Activated CD4-positive, alpha-beta T cell treated with anti-CD3 and anti-CD28 coated beads, Interleukin-2, amount 50 U/mL, for 16 hours (primary cell): ENCODE measurements at regions not wholly inside any gene's neighbourhood (a gene's known extent, or its start where the extent isn't known, plus 50 kb on each side); places are given as distances from the start of the nearest gene placed in this dataset.
"Not testable (repeated sequence)": the region's sequence is repeated elsewhere in the genome, so short reads cannot be mapped to it uniquely, and the experiment has no call there.

Experiments used
- DNase-seq: peaks from one replicate; pipeline ENCODE4 v3.0.0-alpha.2; 2020

- DNase-seq = no peak
Observed at GRCh38 chr10:11691319-11691755, 50.8 kb upstream of the ECHDC3 start.

DNA sequence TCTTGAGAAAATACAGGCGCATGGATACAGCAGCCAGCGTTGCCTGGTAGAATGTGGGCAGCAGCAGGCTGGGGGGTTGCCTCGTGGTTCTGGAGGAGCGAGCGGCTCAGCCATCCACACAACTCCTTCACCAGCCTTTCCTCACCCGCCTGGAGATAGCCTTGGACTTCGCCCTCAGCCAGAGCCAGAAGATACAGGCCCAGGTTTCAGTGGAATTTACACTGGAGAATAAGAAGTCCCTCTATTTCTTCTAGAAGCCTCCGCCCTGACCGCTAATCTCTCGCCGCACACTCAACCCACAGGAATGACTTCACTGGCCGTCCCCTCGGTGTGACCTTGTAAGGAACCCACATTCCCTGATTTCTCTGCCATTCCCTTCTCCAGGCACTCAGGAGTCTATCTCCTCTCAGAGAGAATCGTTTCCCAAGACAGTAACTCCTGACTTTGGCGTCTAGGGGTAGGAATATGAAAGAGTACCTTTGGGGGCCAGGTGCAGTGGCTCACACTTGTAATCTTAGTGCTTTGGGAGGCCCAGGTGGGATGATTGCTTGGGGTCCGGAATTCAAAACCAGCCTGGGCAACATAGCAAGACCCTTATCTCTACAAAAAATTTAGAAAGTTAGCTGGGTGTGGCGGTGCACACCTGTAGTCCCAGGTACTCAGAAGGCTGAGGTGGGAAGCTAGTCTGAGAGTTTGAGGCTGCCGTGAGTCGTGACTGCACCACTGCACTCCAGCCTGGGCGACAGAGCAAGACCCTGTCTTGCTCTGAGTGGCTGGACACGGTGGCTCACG, 52.0 kb upstream of the ECHDC3 start:
- no peak for DNase-seq

DNA sequence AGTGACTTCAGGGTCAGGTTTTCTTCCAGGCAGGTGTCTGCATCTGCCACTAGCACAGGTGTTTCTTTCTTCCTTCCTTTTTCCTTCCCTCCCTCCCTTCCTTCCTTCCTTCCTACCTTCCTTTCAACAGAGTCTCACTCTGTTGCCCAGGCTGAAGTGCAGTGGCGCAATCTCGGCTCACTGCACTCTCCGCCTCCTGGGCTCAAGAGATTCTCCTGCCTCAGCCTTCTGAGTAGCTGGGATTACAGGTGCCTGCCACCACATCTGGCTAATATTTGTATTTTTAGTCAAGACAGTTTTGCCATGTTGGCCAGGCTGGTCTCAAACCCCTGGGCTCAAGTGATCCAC, 53.8 kb upstream of the ECHDC3 start:
- not testable (repeated sequence) for DNase-seq

- DNase-seq = no peak
Observed at GRCh38 chr10:11687779-11688447, 54.3 kb upstream of the ECHDC3 start.

GRCh38 chr10:11687357-11687771, 54.8 kb upstream of the ECHDC3 start:
- DNase-seq = no peak

- no peak for DNase-seq
Observed at GRCh38 chr10:11685787-11686218, 56.4 kb upstream of the ECHDC3 start.

GRCh38 chr10:11684717-11685645, 57.2 kb upstream of the ECHDC3 start:
- peak; percentile 58 for DNase-seq

DNA sequence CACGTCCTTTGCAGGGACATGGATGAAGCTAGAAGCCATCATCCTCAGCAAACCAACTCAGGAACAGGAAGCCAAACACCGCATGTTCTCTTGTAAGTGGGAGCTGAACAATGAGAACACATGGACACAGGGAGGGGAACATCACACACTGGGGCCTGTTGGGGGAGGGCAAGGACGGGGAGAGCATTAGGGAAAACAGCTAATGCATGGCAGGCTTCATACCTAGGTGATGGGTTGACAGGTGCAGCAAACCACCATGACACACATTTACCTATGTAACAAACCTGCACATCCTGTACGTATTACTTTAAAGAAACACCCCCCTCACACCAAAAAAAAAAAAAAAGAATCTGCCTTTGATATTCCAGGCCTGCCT, 57.9 kb upstream of the ECHDC3 start:
- not testable (repeated sequence) for DNase-seq

GRCh38 chr10:11683529-11684320, 58.5 kb upstream of the ECHDC3 start:
- DNase-seq = no peak

GRCh38 chr10:11682851-11683250, 59.3 kb upstream of the ECHDC3 start:
- DNase-seq = no peak

DNA sequence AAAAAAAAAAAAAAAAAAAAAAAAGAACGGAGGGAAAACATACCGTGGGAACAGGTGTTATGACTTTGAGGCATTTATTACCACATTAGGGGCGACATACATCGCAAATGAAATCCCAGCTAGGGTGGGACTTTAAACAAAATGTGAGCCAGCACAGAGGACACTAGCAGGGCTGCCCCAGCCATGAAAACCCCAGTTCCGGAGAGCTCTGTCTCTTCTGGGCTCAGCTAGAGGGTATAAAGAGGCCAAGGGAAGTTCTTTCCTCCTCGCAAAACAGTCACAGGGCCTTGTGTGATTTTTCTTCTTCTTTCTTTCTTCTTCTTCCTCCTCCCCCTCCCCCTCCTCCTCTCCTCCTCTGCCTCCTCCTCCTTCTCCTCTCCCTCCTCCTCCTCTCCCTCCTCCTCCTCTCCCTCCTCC, 59.9 kb upstream of the ECHDC3 start:
- no peak for DNase-seq

- DNase-seq = no peak
Observed at GRCh38 chr10:11680496-11680895, 61.7 kb upstream of the ECHDC3 start.

- no peak for DNase-seq
Observed at GRCh38 chr10:11679946-11680345, 62.2 kb upstream of the ECHDC3 start.

GRCh38 chr10:11678074-11678793, 63.9 kb upstream of the ECHDC3 start:
- DNase-seq = peak; percentile 58

- DNase-seq = no peak
Observed at GRCh38 chr10:11677480-11677879, 64.7 kb upstream of the ECHDC3 start.

DNA sequence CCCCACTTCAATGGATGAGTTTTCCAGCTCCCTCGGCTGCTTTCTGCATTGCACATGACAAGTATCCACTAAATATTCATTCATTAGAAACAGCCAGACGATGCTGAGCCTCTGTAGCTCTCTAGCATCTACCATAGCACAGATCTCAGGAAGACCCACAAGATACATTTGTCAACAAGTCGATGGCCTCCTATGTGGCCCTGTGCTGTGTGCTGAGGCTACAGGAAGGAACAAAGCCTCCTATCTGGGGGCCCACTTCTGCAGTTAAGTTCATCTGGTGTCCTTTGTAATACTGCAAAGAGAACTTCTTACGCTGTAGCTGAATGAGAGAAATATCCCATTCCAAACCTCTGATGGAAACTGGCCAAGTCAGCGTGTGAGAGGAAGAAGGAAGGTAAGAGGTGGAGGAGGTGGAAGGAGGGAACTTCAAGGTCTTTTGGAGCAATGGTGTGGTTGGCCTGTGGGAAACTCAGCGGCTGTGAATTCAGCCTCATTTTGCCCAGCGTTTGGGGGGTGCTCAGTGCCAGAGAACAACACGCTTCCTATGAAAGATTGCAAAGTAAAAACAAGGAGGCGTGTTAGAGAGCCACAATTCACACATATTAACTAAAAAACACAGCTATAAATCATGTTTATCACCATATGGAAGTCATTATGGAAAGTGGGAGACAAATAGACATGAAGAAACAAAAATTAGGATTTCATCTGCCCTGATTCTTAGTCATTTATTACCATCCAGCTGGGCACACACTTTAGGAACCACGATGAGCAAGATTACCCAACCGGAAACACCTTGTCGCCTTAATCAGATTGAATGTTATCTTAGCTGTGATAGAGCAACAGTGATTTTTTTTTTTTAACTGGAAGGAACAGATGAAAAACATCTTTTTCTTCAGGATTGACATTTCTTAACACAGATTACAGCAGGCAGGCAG, 62.2 kb upstream of the USP6NL start:
- DNase-seq = no peak

DNA sequence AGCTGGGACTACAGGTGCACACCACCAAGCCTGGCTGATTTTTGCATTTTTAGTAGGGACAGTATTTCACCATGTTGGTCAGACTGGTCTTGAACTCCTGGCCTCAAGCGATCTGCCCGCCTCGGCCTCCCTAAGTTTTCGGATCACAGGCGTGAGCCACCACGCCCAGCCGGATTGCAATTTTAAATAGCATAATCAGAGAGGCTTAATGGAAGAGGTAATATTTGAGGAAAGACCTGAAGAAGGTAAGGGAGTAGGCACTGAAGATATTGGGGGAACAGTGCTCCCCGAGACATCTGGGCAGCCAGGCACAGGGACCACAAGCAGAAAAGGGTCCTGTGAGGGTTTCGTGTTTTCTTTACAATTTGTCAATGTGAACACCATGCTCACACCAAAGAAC, 61.4 kb upstream of the USP6NL start:
- no peak for DNase-seq

GRCh38 chr10:11670381-11670780, 58.9 kb upstream of the USP6NL start:
- no peak for DNase-seq

DNA sequence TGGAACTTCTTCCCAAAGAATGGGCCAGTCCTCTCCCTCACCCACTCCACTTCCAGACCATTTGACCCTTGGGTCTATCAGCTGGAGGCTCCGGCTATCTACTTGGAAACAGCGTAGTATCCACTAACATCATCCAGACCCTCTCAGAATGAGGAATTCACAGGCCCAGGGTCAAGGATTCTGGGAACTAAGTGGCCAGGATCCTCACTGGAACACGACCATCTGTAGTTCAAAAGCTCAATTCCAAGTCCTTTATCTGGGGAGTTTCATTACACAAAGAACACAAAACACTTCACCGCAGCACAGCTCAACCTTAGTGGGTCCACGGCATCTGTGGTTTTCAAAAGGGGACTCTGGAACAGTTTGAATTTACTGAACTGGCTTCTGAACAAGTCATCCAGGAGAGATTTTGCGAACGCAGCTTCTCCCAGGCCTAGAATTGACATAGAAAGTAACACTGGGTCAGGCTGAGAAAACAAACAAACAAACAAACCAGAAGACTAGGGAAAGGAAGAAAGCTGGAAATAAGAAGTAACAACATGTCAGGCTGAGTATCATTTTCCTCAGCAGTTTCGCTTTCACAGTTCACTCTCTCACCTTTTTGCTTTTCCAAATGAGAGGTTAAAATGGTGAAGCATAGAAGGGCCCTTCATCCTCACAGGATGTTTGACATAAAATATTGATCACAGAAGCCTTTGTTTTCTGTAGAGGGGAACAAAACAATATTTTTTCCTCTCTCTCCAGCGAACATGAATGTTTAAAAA, 57.6 kb upstream of the USP6NL start:
- DNase-seq = no peak

- no peak for DNase-seq
Observed at GRCh38 chr10:11667756-11668155, 56.3 kb upstream of the USP6NL start.
